ENCODE measurements at regions not wholly inside any gene's neighbourhood (a gene's known extent, or its start where the extent isn't known, plus 50 kb on each side); places are given as distances from the start of the nearest gene placed in this dataset.

GRCh38 chr3:124635169-124635539, 95.1 kb upstream of the UMPS start (continued):
- peak; percentile 68; the same call in 1 of the 2 replicates for TF ChIP-seq ZNF609 (CRISPR knock-in tag; IDR thresholded peaks at IDR 0.05; ENCODE audit: borderline replicate concordance)
- TF ChIP-seq ZFP37 (CRISPR knock-in tag; IDR thresholded peaks at IDR 0.05; ENCODE audit: borderline replicate concordance), result no peak
- TF ChIP-seq REL (CRISPR knock-in tag; conservative IDR thresholded peaks at IDR 0.05), result no peak
- no peak for TF ChIP-seq ZNF468 (CRISPR knock-in tag; IDR thresholded peaks at IDR 0.05)
- TF ChIP-seq, protein P1, sequence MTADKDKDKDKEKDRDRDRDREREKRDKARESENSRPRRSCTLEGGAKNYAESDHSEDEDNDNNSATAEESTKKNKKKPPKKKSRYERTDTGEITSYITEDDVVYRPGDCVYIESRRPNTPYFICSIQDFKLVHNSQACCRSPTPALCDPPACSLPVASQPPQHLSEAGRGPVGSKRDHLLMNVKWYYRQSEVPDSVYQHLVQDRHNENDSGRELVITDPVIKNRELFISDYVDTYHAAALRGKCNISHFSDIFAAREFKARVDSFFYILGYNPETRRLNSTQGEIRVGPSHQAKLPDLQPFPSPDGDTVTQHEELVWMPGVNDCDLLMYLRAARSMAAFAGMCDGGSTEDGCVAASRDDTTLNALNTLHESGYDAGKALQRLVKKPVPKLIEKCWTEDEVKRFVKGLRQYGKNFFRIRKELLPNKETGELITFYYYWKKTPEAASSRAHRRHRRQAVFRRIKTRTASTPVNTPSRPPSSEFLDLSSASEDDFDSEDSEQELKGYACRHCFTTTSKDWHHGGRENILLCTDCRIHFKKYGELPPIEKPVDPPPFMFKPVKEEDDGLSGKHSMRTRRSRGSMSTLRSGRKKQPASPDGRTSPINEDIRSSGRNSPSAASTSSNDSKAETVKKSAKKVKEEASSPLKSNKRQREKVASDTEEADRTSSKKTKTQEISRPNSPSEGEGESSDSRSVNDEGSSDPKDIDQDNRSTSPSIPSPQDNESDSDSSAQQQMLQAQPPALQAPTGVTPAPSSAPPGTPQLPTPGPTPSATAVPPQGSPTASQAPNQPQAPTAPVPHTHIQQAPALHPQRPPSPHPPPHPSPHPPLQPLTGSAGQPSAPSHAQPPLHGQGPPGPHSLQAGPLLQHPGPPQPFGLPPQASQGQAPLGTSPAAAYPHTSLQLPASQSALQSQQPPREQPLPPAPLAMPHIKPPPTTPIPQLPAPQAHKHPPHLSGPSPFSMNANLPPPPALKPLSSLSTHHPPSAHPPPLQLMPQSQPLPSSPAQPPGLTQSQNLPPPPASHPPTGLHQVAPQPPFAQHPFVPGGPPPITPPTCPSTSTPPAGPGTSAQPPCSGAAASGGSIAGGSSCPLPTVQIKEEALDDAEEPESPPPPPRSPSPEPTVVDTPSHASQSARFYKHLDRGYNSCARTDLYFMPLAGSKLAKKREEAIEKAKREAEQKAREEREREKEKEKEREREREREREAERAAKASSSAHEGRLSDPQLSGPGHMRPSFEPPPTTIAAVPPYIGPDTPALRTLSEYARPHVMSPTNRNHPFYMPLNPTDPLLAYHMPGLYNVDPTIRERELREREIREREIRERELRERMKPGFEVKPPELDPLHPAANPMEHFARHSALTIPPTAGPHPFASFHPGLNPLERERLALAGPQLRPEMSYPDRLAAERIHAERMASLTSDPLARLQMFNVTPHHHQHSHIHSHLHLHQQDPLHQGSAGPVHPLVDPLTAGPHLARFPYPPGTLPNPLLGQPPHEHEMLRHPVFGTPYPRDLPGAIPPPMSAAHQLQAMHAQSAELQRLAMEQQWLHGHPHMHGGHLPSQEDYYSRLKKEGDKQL (CRISPR knock-in tag; IDR thresholded peaks at IDR 0.05; ENCODE audit: low read depth), result peak; percentile 65; the same call in 1 of the 2 replicates
- TF ChIP-seq, protein P2, sequence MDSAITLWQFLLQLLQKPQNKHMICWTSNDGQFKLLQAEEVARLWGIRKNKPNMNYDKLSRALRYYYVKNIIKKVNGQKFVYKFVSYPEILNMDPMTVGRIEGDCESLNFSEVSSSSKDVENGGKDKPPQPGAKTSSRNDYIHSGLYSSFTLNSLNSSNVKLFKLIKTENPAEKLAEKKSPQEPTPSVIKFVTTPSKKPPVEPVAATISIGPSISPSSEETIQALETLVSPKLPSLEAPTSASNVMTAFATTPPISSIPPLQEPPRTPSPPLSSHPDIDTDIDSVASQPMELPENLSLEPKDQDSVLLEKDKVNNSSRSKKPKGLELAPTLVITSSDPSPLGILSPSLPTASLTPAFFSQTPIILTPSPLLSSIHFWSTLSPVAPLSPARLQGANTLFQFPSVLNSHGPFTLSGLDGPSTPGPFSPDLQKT (CRISPR knock-in tag; IDR thresholded peaks at IDR 0.05; ENCODE audit: borderline replicate concordance), result no peak
- no peak for TF ChIP-seq ZNF552 (CRISPR knock-in tag; IDR thresholded peaks at IDR 0.05; ENCODE audit: borderline replicate concordance)
- no peak for TF ChIP-seq ZNF574 (CRISPR knock-in tag; IDR thresholded peaks at IDR 0.05)
- no peak for TF ChIP-seq ARNT (IDR thresholded peaks at IDR 0.05)
- TF ChIP-seq ZBTB43 (CRISPR knock-in tag; conservative IDR thresholded peaks at IDR 0.05), result no peak
- peak; percentile 74; the same call in 1 of the 2 replicates for TF ChIP-seq ZNF503 (CRISPR knock-in tag; IDR thresholded peaks at IDR 0.05)

Data from HepG2 (cell line).